ENCODE measurements at regions not wholly inside any gene's neighbourhood (a gene's known extent, or its start where the extent isn't known, plus 50 kb on each side); places are given as distances from the start of the nearest gene placed in this dataset.

GRCh38 chr22:49618677-49618953 lies 209.1 kb downstream of the BRD1 start:
- Histone ChIP-seq H3K36me3 (no peaks in the 10 kb centered on the region), H3K27me3 (no peaks in the 10 kb centered on the region), H3K4me1 (no peaks in the 10 kb centered on the region), H3K27ac (no peak overlapping the region), H3K4me3 (no peak overlapping the region), H3K9me3 (peaks cover 0 to 6% of the 10 kb centered on the region in 2 donors)
- TF ChIP-seq CTCF (IDR thresholded peaks at IDR 0.05), result no peak
- DNase-seq (ENCODE audit: low spot score), result no peak

DNA sequence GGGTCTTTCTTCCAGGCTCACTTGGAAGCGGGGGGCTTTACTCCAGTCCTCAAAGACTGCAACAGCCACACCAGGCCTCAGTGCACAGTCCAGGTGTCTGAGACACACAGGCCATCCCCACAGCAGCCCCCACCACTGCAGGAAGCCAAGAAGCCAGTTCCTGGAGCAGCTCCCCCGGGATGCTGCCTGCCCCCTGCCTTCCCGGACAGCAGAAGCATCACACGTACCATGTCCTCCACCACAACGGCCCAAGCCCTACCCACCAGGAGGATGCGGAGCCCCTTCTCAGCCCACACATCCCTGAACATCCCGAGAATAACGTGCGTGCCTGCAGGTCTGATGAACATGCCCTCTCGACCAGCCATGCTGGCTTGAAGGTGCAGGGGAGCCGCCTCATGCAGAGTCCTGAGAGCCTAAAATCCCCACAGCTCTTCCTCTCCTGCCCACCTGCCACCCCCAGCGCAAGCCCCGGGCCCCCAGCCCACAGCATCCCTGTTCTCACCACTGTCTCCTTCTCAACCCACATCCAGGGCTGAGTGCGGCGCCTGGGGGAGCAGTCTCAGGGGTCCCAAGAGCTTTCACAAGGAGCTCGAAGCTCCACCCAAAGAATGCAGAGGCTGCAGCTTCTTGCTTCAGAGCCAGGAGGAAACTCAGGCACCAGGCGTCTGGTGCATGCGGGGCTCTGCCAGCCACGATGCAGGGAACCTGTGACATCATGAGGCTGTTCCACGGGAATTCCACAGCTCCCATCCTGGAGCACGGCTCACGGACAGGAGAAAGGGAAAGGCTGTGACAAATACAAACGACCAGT lies 209.6 kb downstream of the BRD1 start:
- no peak for TF ChIP-seq CTCF (IDR thresholded peaks at IDR 0.05)
- no peak for DNase-seq (ENCODE audit: low spot score)
- H3K27ac ChIP-seq, result no peak overlapping the region
- no peaks in the 10 kb centered on the region for H3K27me3 ChIP-seq
- no peak overlapping the region for H3K4me3 ChIP-seq
- peaks cover 0 to 10% of the 10 kb centered on the region in 2 donors for H3K9me3 ChIP-seq
- no peaks in the 10 kb centered on the region for H3K36me3 ChIP-seq
- H3K4me1 ChIP-seq, result no peaks in the 10 kb centered on the region

DNA sequence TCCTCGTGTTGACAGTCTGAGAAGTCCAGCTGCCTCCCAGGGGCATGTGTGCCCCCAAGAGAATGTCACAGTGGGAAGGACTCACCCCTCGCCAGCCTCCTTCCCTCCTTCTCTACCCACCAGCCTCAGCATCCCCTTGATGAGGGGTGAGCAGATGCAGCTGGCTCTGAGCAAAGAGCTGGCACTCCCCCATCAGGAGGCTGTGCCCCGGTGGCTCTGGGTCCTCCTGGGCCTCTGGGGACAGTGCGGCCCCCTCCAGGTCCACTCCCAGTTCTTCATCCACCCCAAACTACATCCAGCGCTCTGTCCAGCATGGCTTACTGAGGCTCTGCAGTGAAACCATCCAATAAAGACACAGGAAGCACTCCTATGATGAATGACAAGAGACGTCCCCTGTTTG lies 210.4 kb downstream of the BRD1 start:
- H3K4me3 ChIP-seq, result no peak overlapping the region
- H3K9me3 ChIP-seq, result peaks cover 0 to 18% of the 10 kb centered on the region in 2 donors
- H3K36me3 ChIP-seq, result no peaks in the 10 kb centered on the region
- DNase-seq (ENCODE audit: low spot score), result no peak
- no peak for TF ChIP-seq CTCF (IDR thresholded peaks at IDR 0.05)
- no peaks in the 10 kb centered on the region for H3K27me3 ChIP-seq
- no peak overlapping the region for H3K27ac ChIP-seq
- no peaks in the 10 kb centered on the region for H3K4me1 ChIP-seq

DNA sequence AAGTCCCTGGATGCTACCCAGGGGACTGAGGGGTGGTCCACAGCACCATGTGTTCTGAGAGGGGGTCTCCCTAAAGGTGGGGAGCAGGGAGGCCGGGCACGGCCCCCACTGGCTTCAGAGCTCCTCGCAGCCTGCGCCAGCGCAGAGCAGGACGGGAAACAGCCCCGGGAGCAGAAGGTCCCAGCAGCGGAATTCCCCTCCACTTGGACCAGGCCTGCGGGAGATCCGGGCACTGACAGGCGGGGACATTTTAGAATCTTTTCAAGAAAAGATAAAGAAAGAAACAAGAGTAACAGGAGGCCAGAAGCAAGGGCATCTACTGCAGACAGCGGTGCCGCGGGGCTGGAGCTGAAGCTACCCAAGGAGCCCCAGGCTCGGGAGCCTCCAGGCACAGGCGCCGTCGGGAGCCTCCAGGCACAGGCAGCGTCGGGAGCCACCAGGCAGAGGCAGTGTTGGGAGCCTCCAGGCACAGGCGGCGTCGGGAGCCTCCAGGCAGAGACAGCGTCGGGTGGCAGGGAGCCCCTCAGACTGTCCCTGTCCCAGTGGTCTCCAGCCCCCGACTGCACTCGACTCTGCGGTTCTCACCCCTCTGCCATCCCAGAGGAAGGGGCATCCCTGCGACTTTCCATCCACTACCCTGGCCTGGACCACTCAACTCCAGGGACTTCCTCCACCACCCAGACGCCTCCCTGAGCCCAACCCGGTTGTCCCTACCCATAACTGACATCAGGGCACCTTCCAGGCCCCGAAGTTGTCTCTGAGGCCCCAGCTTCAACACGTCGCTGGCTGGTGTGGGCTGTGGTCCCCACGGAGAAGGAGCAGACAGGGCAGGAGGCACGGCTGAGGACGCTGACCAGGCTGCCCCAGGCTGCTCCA lies 211.1 kb downstream of the BRD1 start:
- Histone ChIP-seq H3K27ac (no peak overlapping the region), H3K4me1 (no peaks in the 10 kb centered on the region), H3K27me3 (no peaks in the 10 kb centered on the region), H3K4me3 (no peak overlapping the region), H3K9me3 (peaks cover 0 to 24% of the 10 kb centered on the region in 2 donors), H3K36me3 (no peaks in the 10 kb centered on the region)
- TF ChIP-seq CTCF (IDR thresholded peaks at IDR 0.05), result no peak
- DNase-seq (ENCODE audit: low spot score), result no peak

GRCh38 chr22:49614966-49615965 lies 212.4 kb downstream of the BRD1 start:
- no peak for DNase-seq (ENCODE audit: low spot score)
- no peaks in the 10 kb centered on the region for H3K27me3 ChIP-seq

More at GRCh38 chr22:49614966-49615965, 212.4 kb downstream of the BRD1 start:
- Histone ChIP-seq H3K9me3 (peaks cover 0 to 24% of the 10 kb centered on the region in 2 donors), H3K27ac (no peak overlapping the region), H3K36me3 (no peaks in the 10 kb centered on the region), H3K4me1 (no peaks in the 10 kb centered on the region), H3K4me3 (no peak overlapping the region)
- no peak for TF ChIP-seq CTCF (IDR thresholded peaks at IDR 0.05)

All from right atrium auricular region (tissue), 2 donors.